ENCODE measurements at regions not wholly inside any gene's neighbourhood (a gene's known extent, or its start where the extent isn't known, plus 50 kb on each side); places are given as distances from the start of the nearest gene placed in this dataset.

- Histone ChIP-seq H3K4me2 (ENCODE audit: low read depth, low read length, poor library complexity, severe bottlenecking) (no peak overlapping the region), H3K36me3 (ENCODE audit: low read length) (no peaks in the 10 kb centered on the region), H3K27me3 (ENCODE audit: low read length) (no peaks in the 10 kb centered on the region; the same call in 1 of the 2 replicates), H3K79me2 (ENCODE audit: insufficient read depth, low read length) (no peaks in the 10 kb centered on the region), H3K4me3 (ENCODE audit: insufficient read depth, low read length, poor library complexity, severe bottlenecking) (no peak overlapping the region), H3K9me3 (ENCODE audit: insufficient read depth, low read length) (0 out of 2 replicates have a peak, but pooled peaks cover 7% of the 10 kb centered on the region), H3K9me2 (replicated peaks; ENCODE audit: insufficient read depth, low read length) (no peaks in the 10 kb centered on the region), H3K27ac (ENCODE audit: low read depth, low read length) (no peak overlapping the region), H2AFZ (ENCODE audit: low read depth, low read length, severe bottlenecking) (no peak overlapping the region), H3F3A (ENCODE audit: insufficient read depth) (no peaks in the 10 kb centered on the region), H4K20me1 (ENCODE audit: low read depth, low read length) (no peaks in the 10 kb centered on the region), H3K9ac (ENCODE audit: low read length) (no peak overlapping the region)
- no peak for TF ChIP-seq CTCF (IDR thresholded peaks at IDR 0.05; ENCODE audit: insufficient read depth, low read length, poor library complexity, severe bottlenecking)
These were observed 333.8 kb downstream of the PDCD6IP start for GRCh38 chr3:34132069-34132692.

GRCh38 chr3:34139566-34139965 is 341.1 kb downstream of the PDCD6IP start:
- no peaks in the 10 kb centered on the region for H3K36me3 ChIP-seq (ENCODE audit: low read length)
- no peak overlapping the region for H3K27ac ChIP-seq (ENCODE audit: low read depth, low read length)
- TF ChIP-seq EZH2phosphoT487 (conservative IDR thresholded peaks at IDR 0.05; ENCODE audit: low read length) (no peak), CTCF (IDR thresholded peaks at IDR 0.05; ENCODE audit: insufficient read depth, low read length, poor library complexity, severe bottlenecking) (no peak)
- no peak overlapping the region for H3K4me3 ChIP-seq (ENCODE audit: insufficient read depth, low read length, poor library complexity, severe bottlenecking)
- H3K79me2 ChIP-seq (ENCODE audit: insufficient read depth, low read length), result no peaks in the 10 kb centered on the region
- no peak overlapping the region for H3K9ac ChIP-seq (ENCODE audit: low read length)
- no peaks in the 10 kb centered on the region for H3K27me3 ChIP-seq (ENCODE audit: low read length)
- H3K4me2 ChIP-seq (ENCODE audit: low read depth, low read length, poor library complexity, severe bottlenecking), result no peak overlapping the region
- H4K20me1 ChIP-seq (ENCODE audit: low read depth, low read length), result no peaks in the 10 kb centered on the region
- H3F3A ChIP-seq (ENCODE audit: insufficient read depth), result no peaks in the 10 kb centered on the region
- H2AFZ ChIP-seq (ENCODE audit: low read depth, low read length, severe bottlenecking), result no peak overlapping the region
- H3K9me2 ChIP-seq (replicated peaks; ENCODE audit: insufficient read depth, low read length), result no peaks in the 10 kb centered on the region
- 0 out of 2 replicates have a peak, but pooled peaks cover 4% of the 10 kb centered on the region for H3K9me3 ChIP-seq (ENCODE audit: insufficient read depth, low read length)

GRCh38 chr3:34140616-34141015 is 342.2 kb downstream of the PDCD6IP start:
- TF ChIP-seq CTCF (IDR thresholded peaks at IDR 0.05; ENCODE audit: insufficient read depth, low read length, poor library complexity, severe bottlenecking), result no peak
- no peak for TF ChIP-seq EZH2phosphoT487 (conservative IDR thresholded peaks at IDR 0.05; ENCODE audit: low read length)
- Histone ChIP-seq H3K9ac (ENCODE audit: low read length) (no peak overlapping the region), H3K27ac (ENCODE audit: low read depth, low read length) (no peak overlapping the region), H3K36me3 (ENCODE audit: low read length) (no peaks in the 10 kb centered on the region), H3K4me3 (ENCODE audit: insufficient read depth, low read length, poor library complexity, severe bottlenecking) (no peak overlapping the region), H3K9me2 (replicated peaks; ENCODE audit: insufficient read depth, low read length) (no peaks in the 10 kb centered on the region), H4K20me1 (ENCODE audit: low read depth, low read length) (no peaks in the 10 kb centered on the region), H3K27me3 (ENCODE audit: low read length) (no peaks in the 10 kb centered on the region), H3K79me2 (ENCODE audit: insufficient read depth, low read length) (no peaks in the 10 kb centered on the region), H3F3A (ENCODE audit: insufficient read depth) (no peaks in the 10 kb centered on the region), H2AFZ (ENCODE audit: low read depth, low read length, severe bottlenecking) (no peak overlapping the region), H3K4me2 (ENCODE audit: low read depth, low read length, poor library complexity, severe bottlenecking) (no peak overlapping the region), H3K9me3 (ENCODE audit: insufficient read depth, low read length) (no peaks in the 10 kb centered on the region)
